NCI-H82 treated with DMSO at 0.1 percent for 48 hours (cell line): ENCODE measurements at regions not wholly inside any gene's neighbourhood (a gene's known extent, or its start where the extent isn't known, plus 50 kb on each side); places are given as distances from the start of the nearest gene placed in this dataset.

Experiments
- DNase-seq: peaks from one replicate; lab custom pipeline; 2025; ENCODE audit not compliant: unreplicated experiment; lab: John Stamatoyannopoulos, UW

DNA sequence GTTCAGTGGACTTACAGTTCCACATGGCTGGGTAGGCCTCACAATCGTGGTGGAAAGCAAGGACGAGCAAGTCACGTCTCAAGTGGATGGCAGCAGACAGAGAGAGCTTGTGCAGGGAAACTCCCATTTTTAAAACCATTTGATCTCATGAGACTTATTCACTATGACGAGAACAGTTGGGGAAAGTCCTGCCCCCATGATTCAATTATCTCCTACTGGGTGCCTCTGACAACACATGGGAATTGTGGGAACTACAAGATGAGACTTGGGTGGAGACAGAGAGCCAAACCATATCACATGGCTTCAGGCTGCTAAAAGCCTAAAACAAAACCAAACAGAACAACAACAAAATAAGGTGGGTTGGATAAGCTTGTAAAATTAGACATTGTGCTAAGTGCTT is 194.4 kb upstream of the CPEB2 start:
- DNase-seq, result no peak

DNA sequence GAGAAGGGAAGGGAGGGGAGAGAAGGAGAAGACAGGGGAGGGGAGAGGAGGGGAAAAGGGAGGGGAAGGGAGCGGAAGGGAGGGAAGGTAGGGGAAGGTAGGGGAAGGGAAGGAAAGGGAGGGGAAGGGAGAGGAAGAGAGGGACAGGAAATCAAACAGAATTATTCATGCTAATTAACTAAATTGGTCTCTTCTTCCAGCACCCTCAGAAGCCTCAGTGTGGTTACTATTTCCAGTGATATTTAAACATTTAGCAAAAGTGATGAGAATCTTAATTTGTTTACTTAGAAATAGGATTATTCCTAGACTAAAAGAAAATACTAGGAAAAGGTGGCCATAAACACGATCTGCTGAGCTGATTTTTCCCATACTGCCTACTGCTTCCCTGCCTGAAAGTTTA is 193.1 kb upstream of the CPEB2 start:
- no peak for DNase-seq

DNA sequence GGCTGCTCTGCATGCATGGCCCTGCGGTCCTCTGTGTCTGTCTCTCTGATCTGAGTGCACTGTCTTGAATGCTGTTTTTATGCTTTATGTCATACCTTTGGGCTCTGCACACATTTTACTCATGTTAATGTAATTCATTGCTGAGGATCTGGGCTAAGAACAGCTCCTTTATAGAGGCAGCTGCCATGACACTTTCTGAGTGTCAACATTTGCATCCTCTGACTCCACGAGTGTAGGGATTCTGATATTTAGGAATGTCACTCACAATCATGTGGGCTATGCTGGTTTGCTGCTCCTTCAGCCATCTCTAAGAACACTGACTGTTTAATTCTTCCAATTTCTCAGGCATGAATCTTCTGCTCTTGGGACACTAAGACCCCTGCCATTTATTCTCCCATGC is 192.2 kb upstream of the CPEB2 start:
- DNase-seq, result no peak

DNA sequence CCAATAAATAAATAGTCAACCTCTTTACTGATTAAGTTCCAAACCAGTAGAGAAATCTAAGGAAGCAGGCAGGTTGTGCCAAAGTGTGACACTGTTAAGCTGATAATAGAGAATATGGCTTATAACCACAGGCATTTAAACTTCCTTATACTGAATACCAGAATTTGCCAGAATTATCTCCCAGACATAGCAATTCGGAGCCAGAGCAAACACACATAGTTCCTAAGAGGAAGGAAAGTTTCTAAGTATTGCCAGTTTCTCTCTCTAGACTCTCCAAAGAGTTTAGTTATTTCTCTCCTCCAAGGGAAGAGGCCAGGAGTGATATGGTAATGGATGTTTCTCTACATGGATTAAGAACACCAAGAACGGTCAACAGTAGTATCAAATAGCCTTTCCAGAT is 191.7 kb upstream of the CPEB2 start:
- no peak for DNase-seq

DNA sequence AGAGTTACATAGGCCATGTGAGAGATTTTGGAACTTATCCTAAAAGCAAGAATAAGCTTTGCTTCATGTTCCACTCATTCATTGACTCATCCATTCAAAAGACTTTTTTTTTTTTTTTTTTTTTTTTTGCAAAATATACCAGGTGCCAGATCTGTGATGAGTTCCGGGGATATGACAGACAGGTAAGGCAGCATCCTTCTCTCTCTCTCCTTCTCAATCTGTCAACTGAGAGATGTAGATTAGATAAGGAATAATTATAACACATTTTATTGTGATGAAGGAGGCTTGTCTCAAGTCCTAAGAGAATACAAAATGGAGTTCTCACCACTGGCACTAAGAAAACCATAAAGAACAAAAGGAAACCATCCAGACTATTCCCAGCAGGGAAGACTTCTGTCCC is 190.2 kb upstream of the CPEB2 start:
- DNase-seq, result no peak

DNA sequence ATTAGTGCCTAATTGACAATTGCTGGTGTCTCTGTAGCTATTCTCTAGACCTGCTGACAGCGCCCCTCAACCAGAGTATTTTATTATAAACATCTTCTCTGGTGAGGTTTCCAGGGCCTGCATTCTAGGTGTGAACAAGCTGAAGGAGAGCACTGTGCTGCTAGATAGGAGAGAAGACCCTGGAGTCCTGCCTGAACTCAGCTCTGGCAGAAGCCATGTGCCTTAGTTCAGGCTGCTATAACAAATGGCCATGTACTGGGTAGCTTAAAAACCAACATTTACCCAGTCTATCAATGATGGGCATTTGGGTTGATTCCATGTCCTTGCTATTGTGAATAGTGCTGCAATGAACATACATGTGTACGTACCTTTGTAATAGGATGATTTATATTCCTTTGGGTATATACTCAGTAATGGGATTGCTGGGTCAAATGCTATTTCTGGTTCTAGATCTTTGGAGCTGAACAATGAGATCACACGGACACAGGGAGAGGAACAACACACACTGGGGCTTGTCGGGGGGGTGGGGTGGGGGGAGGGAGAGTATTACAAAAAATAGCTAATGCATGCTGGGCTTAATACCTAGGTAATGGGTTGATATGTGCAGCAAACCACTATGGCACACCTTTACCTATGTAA is 185.5 kb upstream of the CPEB2 start:
- no peak for DNase-seq

DNA sequence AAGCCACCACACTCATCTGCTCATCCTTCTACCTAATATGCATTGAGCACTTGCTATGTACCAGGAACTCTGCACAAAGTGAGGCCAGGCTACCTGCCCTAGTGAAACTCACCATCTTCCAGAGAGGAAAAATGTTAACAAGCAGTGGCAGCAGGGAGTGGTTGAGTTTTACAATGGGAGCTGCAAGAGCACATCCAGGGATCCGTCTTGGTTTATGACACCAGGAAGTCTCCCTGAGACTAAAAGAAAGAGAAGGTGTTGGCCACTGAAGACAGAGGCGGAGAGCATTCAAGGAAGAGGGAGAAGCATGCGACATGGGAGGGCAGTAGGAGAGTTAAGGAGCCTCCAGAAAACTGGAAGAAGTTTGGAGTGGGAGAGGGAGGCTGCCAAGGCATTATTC is 178.1 kb upstream of the CPEB2 start:
- DNase-seq, result no peak

DNA sequence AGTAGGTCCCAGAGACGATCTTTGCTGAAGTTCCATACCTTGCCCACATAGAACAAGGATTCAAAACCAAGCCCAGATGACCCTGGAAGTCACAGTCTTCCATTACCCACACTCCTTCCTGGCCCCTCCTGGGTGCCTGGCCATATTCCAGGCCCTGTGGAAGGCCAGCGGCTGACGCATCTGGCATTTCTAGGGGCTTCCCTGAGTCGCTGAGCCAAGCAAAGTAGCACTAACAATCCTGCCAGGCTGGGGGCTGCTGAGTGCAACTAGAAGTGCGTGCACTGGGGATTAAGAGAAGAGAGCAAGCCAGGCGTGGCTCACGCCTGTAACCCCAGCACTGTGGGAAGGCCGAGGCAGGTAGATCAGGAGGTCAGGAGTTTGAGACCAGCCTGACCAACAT is 175.2 kb upstream of the CPEB2 start:
- DNase-seq, result no peak

DNA sequence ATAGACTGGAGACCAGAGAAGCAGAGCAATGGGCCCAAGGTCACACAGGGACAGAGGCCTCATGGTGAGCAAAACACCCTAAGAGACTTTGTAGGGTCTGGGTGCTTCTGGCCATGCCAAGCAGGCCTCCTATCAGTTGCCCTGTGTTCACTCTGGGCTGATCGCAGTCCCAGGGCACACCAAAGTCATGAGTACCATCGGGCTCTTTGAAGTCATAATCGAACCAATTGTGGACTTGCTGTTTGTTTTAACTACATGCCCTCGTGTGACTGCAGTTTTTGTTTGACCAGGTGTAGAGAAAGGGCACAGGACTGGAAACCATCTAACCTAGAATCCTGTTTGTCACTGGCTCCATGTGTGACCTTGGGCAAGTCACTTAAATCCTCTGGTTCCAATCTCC is 172.5 kb upstream of the CPEB2 start:
- no peak for DNase-seq

DNA sequence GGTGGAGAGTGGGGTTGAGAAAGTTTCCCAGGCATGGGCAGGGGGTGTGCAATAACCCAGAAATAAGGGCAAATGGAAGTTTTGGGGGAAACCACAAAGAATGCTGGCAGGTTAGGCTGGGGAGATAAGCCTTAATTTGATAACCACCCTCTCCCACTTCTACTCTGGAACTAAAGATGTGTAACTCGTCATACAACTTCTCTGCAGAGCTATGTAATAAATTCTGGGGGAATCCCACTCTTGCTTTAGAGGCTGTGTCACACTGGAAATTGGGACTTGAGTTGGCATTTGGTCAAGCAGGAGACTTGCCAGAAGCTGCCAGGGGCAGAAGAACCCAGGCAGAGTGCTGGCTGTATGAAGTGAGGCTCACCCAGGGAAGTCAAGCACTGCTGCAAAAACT is 170.9 kb upstream of the CPEB2 start:
- DNase-seq, result no peak

DNA sequence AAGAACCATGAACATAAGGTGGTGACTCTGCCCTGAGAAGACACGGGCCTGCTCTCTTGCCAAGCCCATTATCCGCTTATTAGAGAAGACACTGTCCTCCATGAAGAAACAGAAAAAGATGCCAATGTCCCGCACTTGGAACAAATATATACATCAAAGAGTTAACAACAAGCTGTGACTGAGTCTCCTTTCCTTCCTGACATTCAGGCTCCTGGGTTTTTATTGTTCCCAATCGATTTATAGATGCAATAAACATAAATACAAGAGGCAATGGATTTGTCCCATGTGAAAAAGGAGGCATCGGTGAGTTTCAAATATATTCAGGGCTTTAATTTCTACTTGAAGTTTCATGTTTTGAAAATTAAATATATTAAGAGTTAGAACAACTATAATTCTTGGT is 169.2 kb upstream of the CPEB2 start:
- DNase-seq, result no peak

DNA sequence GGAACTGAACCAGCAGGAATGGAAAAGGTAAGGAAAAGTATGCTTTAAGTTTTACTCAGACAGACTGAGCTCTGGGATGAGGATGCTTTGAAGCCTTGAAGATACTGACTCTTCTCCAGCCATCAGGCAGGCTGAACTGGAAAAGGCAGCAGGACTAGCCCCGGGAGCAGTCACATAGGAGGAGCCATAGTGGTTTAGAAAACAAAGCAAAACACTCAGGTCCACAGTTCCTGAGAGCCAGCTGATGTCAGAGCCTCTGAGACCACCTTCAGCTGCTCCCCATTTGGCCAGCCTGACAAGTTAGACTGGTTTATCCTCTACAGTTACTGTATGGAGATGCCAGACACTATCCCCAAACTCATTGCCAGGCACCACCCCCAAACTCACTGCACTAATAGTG is 167.9 kb upstream of the CPEB2 start:
- DNase-seq, result no peak

DNA sequence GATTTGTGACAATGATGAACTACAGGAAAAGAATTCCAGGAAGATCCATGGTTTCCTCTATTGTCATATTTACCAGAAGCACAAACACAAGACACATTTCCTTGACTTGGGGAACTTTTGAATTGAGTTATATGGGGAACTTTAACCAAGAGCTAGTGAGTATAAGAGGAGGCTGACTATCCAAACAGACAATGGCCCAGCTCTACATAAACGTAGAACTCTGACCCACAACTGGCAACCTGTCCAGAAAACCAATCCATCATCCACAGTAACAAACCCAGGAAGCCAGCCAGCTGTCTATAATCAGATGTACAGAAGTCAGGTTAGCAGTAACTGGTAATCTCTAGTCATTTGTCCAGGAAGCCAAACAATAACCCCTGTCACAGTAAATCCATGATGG is 167.0 kb upstream of the CPEB2 start:
- DNase-seq, result no peak

DNA sequence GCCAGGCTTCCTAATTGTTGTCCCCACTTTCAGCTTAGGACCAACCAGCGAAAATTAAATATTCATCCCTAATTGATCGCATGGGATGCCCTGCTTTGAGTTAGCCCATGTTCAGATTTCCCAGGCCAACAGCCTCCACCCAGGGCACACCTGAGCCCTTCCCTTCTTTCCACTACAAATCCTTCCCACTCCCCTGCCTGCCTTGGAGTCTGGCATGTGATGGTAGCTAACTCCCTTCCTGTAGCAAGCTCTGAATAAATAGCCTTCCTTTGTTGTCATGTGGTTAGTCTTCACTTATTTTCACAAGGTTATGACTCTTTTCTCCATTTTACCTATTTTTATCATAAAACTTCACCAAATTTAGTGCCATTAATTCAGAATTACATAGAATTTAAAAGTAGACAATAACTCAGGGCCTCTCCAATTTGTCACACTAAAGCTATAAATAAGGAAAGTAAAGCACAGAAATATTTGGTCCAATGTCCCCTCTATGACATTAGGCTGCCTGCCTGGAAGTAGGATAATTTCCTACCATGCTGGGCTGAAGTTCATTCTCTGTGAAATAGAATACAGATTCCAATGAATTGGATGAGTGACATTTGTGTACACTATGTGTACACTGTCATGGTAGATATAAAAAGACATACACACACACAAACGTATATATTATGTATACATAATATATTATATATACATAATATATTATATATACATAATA is 166.4 kb upstream of the CPEB2 start:
- DNase-seq, result no peak

DNA sequence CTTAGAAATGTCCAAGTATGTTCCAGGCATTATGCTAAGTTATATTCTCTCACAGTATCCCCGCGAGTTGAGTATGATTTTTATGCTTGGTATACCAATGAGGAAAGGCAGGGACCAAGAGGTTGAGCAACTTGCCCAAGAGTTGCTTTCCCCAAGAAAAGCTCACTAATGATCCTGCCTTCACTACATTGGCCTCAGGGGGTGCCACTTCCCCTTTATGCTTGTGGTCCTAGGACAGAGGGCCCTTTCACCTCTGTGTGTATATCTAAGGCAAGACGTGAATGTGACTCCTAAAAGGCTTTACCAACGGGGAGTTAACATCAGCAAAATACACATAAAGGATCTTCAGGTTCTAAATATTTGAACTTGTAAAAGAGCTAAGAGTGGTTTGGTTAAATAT is 164.4 kb upstream of the CPEB2 start:
- no peak for DNase-seq

DNA sequence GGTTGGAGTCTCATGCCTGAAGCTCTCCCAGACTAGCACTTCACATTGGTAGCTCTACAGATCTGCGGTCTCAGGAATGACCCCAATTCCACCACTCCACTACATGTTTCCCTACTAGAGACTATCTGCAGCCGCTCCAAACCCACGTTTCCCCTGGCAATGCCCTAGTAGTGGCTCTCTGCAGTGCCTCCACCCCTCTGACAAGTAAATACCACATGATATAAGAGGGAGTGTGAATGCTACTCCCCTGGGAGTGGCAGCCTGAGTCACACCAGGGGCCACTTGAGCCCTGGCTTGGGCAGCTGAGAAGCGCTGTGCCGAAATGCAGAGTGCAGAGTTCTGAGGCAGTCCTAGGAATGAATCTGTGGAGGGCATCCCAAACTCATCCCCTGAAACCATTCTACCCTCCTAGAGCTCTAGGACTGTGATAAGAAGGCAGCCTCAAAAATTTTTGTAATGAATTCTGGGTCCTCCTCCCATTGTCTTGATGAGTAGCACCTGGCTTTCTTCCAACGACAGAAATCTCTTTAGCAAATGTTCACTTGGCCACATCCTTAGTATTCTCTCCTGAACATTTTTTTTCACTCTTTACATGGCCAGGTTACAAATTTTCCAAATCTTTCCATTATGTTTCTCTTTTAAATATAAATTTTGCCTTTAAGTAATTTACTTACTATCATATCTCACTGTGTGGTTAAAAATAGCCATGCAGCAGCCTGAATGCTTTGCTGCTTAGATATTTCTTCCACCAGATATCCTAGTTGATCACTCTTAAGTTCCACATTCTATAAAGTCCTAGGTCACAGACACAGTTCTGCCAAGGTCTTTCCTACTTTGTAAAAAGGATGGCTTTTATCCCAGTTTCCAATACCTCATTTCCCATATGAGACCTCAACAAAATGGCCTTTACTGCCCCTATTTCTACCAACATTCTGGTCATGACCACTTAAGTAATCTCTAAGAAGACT is 160.2 kb upstream of the CPEB2 start:
- no peak for DNase-seq

DNA sequence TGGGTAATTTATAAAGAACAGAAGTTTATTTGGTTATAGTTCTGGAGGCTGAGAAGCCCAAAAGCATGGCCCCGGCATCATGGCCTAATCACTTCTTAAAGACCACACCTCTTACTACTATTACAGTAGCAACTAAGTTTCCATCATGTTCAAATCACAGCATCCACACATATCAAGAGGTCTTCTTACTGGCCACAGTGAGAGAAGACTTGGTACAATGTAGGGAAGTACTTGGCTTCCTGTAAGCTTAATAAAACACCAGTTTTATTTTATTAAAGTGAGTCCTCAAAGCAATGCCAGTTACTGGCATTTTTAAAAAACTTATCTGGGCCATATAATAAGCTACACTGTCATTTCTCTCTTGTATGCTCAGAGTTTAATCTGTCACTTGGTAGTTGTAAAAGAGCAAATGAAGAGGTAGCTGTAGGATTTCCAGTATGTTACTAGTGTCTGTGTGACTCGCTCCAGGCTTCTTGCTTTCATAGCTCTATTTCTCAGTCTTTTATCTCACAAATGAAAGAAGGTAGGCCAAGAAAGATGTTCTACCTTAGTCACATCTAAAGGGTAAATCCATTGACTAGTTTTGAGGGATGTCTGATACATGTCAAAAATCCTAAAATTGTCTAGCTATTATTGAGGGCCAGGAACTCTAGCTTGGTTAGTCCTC is 159.2 kb upstream of the CPEB2 start:
- no peak for DNase-seq

DNA sequence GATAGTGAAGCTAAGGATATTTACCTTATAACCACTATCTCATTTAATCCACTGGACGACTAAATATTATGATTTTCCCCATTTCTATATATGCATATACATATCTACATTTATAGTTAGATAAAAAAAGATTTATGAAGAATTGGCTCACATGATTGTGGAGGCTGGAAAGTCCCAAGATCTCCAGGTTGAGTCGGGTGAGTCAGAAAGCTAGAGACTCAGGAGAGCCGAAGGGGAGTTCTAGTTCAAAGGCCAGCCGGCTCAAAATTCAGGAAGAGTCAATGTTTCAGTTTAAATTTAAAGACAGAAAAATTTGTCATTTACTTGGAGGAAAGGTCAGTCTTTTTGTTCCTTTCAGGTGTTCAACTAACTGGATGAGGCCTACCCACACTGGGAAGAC is 158.2 kb upstream of the CPEB2 start:
- DNase-seq, result no peak

DNA sequence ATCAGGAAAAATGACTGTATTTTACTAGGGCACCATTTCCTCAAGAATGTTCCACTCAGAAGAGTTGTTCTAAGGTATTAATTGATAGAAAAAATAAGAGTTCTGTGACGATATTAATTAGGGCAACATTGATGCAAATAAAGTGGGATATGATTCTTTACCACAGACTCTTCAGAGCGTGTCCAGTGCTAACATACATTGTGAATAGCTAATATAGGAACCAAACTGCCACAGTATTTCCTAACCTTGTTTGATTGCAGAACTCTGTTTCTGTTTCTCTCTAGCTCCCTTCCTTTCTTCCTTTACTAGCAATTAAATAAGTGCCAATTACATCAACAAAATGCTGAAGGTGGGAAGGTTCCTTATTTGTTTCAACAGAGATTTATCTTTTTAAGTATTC is 154.1 kb upstream of the CPEB2 start:
- DNase-seq, result no peak

DNA sequence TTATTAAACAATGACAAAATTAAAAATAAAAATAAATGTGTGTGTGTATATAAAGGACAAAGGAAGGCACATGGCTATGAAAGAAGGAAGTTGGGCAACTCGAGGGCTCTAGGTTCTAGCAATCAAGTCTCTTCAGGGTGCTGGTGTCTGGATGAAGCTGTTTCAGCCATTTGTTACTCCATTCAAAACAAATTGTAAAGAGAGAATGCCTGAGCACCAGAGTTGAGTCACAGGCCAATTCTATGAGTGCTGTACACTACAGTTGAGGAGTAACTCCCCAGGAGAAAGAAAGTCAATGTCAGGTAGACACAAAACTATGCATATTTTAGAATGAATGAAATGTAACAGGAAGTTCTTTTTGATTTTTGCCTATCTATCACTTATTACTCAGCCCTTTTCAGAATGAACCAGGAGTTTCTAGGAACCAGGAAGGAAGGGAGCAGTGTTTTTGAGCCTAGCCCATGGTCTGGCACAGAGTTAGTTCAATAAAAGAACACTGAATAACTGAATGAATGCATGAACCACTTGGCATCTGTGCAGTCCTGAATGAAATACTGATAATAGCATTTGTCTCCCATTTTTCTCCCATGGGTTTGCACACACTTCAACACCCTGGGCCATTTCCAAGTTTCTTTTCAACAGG is 151.7 kb upstream of the CPEB2 start:
- no peak for DNase-seq
